ENCODE measurements at regions not wholly inside any gene's neighbourhood (a gene's known extent, or its start where the extent isn't known, plus 50 kb on each side); places are given as distances from the start of the nearest gene placed in this dataset.

DNA sequence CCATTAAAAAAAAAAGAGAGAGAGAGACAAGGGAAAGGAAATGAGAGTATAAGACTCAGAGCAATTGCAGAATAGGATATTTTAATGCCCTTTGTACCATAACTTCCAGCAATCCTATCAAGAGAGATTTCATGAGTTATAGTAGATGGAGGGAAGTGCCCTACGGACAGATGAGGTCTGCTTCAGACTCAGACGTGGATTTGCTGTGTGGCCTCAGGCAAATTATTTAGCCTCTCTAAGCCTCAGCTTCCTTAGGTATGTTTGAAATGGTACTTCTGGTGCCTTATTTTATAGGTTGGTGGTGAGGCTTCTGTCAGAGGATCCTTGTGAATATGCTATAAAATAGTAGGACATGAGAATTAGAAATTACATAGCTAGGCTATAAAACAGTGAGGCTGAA lies 448.2 kb downstream of the EDEM1 start:
- no peak for ATAC-seq

DNA sequence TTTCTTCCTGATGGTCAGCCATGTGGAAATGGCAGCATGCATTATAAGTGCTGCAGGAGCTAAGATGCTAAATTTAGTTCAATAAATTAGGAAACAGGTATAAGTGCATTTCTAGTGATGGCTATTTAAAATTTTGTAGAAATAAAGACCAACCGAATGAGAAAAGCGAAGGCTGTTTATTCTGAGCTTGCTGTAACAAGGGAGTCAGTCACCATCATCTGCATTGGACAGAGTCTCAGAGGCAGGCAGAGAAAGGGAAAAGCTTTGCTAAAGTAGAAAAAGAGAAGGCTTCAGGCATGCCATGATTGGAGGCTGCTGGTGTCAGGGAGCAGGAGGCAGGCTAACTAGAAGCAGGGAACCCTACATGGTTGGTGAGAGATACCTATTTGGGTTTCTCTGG lies 451.0 kb downstream of the EDEM1 start:
- no peak for ATAC-seq

GRCh38 chr3:5644773-5645670 lies 457.5 kb downstream of the EDEM1 start:
- no peak for ATAC-seq

- ATAC-seq = no peak
Measured at GRCh38 chr3:5645692-5646410, 458.3 kb downstream of the EDEM1 start.

GRCh38 chr3:5650303-5650702 lies 462.8 kb downstream of the EDEM1 start:
- ATAC-seq = no peak

DNA sequence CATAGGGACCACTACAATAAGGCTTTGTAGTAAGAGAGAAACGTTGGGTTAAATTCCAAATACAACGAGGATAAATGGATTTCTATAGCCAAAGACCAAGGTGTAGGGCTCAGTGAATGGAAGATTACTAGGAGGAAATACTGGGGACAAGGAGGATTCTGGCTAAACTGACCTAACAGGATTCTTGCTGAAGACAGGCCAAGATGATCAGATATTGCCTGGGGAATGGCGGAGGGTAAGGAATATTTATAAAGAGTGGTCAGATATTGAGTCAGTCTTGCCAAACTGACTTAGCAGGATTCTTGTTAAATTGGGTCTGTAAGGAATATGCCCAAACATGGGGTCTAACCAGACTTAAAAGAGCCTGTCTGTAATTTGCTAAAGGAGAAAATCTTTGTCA lies 463.8 kb downstream of the EDEM1 start:
- no peak for ATAC-seq

DNA sequence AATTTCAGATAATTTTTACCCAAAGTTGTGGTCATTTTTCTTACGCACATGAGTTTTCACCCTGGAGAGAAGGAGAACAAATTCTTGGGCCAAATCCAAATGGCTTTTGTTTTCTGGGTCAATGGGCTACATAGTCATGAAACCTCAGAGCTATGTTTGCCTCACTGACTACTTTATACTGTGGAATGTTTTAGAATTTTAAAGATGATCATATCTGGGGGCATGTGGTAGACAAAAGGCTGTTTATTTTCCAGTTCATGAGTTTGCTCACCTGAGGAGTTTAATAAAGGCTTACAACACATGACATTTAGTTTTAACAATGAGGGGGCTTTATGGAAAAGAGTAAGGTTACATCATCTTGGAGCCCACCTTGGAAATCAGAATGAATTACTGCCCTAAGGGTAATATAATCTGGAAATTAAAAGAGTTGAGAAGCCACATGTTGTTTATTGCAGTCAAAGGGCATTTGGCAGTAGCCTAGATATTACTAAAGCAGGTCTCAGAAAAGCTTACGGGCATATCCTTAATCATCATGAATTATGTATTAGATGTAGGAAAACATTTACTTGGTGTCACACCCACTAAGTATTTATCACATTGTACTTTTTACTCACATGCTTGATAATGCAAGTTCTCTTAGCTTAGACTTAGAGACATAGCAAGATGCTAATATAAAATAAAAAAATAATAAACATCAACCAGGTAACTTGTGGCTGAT lies 466.1 kb downstream of the EDEM1 start:
- no peak for ATAC-seq

DNA sequence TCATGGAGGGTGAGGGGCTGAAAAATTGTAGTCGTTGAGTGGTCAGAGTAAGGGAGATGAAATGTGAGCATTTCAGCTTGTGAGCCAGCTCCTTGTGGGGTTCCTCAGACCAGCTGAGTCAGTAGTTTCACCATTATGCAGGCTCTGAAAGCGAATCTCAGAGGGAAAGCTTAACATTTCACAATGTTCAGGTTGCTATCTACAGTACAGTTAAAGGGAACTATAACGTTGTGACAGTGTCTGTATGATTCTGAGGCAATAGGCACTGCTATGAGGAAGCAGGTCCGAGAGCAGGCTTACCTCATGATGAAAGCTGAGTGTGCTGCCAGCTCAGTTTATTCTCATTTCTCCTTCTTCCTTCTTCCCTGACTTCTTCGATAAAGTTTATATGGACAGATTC lies 469.6 kb downstream of the EDEM1 start:
- ATAC-seq = no peak

DNA sequence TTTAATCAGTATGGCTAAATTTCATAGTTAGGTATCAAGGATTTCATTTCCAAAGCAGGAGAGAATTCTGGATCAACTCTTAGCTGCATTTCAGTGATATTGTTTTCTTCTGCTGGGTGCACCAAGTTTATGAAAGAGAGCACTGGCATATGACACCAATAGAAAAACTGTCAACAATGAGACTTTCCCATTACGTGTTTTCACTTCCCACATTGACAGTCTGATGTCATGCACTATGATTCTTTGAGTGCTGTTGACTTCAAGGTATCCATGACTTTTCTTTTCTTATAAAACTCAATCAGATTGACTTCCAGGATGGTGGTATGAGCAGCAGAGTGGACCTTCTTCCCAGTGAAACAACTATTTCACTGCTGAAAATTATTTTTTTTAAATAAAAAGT lies 476.1 kb downstream of the EDEM1 start:
- no peak for ATAC-seq

DNA sequence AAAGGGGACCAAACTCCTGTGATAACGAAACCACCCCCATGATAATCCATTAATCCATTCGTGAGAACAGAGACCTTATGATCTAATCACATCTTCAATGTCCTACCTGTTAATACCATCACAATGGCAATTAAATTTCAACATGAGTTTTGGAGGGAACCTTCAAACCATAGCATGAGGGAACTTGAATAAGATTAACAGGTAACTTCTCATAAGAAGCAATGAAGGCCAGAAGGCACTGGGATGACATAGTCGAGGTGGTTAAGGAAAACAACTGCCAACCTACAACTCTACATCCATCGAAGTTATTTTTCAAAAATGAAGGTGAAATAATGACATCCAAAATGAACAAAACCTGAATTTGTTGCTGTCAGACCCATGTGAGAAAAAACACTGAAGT lies 478.9 kb downstream of the EDEM1 start:
- no peak for ATAC-seq

GRCh38 chr3:5673521-5673920 lies 486.0 kb downstream of the EDEM1 start:
- ATAC-seq = no peak

- ATAC-seq = no peak
Measured at GRCh38 chr3:5675319-5675718, 487.8 kb downstream of the EDEM1 start.

GRCh38 chr3:5677555-5677954 lies 490.0 kb downstream of the EDEM1 start:
- no peak for ATAC-seq

GRCh38 chr3:5678248-5678647 lies 490.7 kb downstream of the EDEM1 start:
- ATAC-seq = no peak

- no peak for ATAC-seq
Measured at GRCh38 chr3:5678844-5679243, 491.3 kb downstream of the EDEM1 start.

GRCh38 chr3:5687230-5687629 lies 499.7 kb downstream of the EDEM1 start:
- ATAC-seq = no peak

DNA sequence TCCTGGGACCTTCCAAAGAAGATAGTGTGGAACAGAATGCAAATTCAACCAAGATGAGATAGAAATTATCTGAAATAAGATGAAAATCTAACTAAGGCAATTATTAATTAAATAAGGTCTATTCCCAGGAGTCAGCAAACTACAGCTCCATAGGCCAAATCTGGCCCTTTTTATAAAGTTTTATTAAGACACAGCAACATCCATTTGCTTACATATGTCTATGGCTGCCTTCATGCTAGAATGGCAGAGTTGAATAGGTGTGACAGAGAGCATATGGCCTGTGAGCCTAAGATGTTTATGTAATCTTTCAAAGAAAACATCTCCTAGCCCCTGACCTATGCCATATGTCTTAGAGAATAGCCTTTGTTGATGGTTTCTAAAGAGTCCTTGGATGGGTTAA lies 503.0 kb downstream of the EDEM1 start:
- ATAC-seq = no peak

DNA sequence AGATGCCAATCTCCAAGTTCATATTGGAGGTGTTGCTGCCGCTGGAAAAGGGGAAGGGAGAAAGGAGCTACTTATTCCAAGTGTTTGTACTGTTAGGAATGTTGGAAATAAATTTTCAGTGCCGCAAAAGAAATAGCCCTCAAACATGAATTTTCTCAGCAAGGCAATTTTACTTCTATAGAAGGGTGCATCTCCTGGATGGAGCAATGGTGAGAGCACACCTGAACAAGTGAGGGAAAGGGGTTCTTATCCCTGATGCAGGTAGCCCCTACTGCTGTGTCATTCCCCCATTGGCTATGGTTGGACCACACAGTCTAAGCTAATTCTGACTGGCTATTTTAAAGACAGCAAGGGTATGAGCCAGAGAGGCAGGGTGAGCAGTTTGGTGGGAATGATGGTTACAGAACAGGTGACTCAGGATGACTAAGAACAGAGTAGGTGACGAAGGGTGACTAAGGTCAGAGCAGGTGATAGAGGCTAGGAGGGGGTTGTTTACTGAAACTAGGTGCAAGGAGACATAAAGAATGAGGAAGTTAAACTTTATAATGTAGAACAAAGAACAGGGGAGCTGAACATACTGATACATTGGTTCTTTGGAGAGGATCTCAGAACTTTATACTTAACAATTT lies 503.5 kb downstream of the EDEM1 start:
- no peak for ATAC-seq

DNA sequence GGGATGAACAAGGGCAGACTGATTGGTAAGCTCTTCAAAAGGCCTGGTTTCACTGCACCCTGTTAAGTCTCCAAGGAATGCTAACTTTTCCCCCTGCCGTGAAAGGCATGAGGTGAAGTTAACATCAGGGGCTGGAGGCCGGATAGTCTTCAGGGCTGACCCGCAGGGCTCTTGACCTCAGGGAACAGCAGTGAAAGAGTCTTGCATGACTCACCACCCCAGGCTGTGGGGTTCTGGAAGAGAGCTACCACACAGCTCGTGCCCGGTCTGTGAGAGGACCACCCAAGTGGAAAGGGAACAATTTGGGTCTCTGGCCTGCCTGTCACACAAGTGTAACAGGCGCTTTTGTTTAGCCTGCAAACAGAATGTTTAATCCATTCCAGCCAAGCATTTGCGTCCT lies 504.9 kb downstream of the EDEM1 start:
- no peak for ATAC-seq

- ATAC-seq = no peak
Measured at GRCh38 chr3:5694266-5694665, 506.8 kb downstream of the EDEM1 start.

- no peak for ATAC-seq
Measured at GRCh38 chr3:5698851-5699250, 511.3 kb downstream of the EDEM1 start.

DNA sequence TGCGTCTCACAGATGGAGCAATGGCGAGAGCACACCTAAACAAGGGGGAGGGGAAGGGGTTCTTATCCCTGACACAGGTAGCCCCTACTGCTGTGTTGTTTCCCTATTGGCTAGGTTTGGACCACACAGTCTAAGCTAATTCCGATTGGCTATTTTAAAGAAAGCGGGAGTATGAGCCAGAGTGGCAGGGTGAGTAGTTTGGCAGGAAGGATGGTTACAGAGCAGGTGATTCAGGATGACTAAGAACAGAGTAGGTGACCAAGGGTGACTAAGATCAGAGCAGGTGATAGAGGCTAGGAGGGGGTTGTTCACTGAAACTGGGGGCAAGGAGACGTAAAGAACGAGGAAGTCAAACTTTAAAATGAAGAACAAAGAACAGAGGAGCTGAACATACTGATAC lies 511.8 kb downstream of the EDEM1 start:
- ATAC-seq = no peak

DNA sequence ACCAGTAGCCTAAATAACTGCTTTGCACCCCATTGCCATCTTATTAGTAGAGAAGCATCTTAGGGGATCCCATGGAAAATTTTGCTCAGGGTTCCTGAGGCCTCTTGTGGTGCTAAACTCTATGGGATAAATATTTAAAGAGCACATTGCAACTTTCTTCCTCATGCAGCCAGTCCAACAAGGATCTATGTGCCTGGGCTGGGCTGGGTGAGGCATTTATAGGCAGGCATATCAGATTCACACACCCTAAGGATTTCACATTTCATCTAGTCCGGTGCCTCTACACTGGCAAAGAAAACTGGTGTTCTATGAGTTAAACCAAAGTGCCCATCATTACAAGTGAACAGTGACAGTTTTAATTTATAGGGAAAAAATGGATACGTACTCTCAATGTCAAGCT lies 512.3 kb downstream of the EDEM1 start:
- no peak for ATAC-seq

All from esophagus mucosa (tissue), 1 donor.